SK-N-SH (cell line): ENCODE measurements at regions not wholly inside any gene's neighbourhood (a gene's known extent, or its start where the extent isn't known, plus 50 kb on each side); places are given as distances from the start of the nearest gene placed in this dataset.
"Not testable (repeated sequence)": the region's sequence is repeated elsewhere in the genome, so short reads cannot be mapped to it uniquely, and the experiment has no call there.

Source experiments
- CTCF ChIA-PET: fragments of 300-600, 350-600 bp; formaldehyde crosslinking; extraction: SDS; loops from one replicate; lab custom pipeline; 2021; lab: Yijun Ruan, JAX
- POLR2A ChIA-PET: fragments of 350-600 bp; sonication (Branson Sonifier 250); formaldehyde crosslinking; extraction: SDS; loops from one replicate; lab custom pipeline; 2020; ENCODE audit warnings: antibody characterized with exemption, inconsistent platforms; lab: Yijun Ruan, JAX
- DNase-seq: peaks from one replicate; pipeline ENCODE4 v3.0.0; 2012
- H2AFZ ChIP-seq: fragments of 200-600 bp; sonication (generic); 2 replicates; pipeline ENCODE4 v1.8.1; 2016; ENCODE audit warnings: antibody characterized with exemption, mild to moderate bottlenecking, low read depth
- H3F3A ChIP-seq: fragments of 200-600 bp; sonication (generic); replicated peaks from 2 replicates; pipeline ENCODE3; 2016; ENCODE audit warnings: antibody characterized with exemption, mild to moderate bottlenecking; ENCODE audit not compliant: insufficient read depth
- H3K27ac ChIP-seq, 2 experiments: fragments of 200-500 bp in 1 of 2; fragments of 200-600 bp in 1 of 2; sonication (Bioruptor generic) in 1 of 2; sonication (generic), shearing (Covaris generic) in 1 of 2; 2 replicates each; pipeline versions ENCODE4 v1.5.1 to v1.6.1; 2014 to 2016; ENCODE audit warnings: low read depth in 2 of 2, inconsistent platforms in 1 of 2, low read length in 1 of 2, mild to moderate bottlenecking in 1 of 2, mixed read lengths in 1 of 2
- H3K27me3 ChIP-seq: fragments of 200-600 bp; sonication (generic), shearing (Covaris generic); 2 replicates; pipeline ENCODE4 v1.6.1; 2016; ENCODE audit warnings: mixed run types; ENCODE audit not compliant: insufficient read depth
- H3K36me3 ChIP-seq, 2 experiments: fragments of 200-500 bp in 1 of 2; fragments of 200-600 bp in 1 of 2; sonication (Bioruptor generic) in 1 of 2; sonication (generic) in 1 of 2; replicated peaks in 1 of 2; 2 replicates each; pipeline versions ENCODE3 to v1.5.1; 2014 to 2016; ENCODE audit warnings: low read length in 1 of 2, mild to moderate bottlenecking in 1 of 2; ENCODE audit not compliant: insufficient read depth in 2 of 2, control insufficient read depth in 1 of 2
- H3K4me1 ChIP-seq, 2 experiments: fragments of 200-500 bp in 1 of 2; fragments of 200-600 bp in 1 of 2; sonication (Bioruptor generic) in 1 of 2; sonication (generic), shearing (Covaris generic) in 1 of 2; 2 replicates each; pipeline versions ENCODE4 v1.5.1 to v1.6.1; 2014 to 2016; ENCODE audit warnings: low read depth in 1 of 2, low read length in 1 of 2, mixed run types in 1 of 2; ENCODE audit not compliant: insufficient read depth in 2 of 2, control insufficient read depth in 1 of 2
- H3K4me2 ChIP-seq: fragments of 200-600 bp; sonication (generic), shearing (Covaris generic); 2 replicates; pipeline ENCODE4 v1.6.1; 2017; ENCODE audit warnings: mixed run types
- H3K4me3 ChIP-seq, 2 experiments: fragments of 200-500 bp in 1 of 2; fragments of 200-600 bp in 1 of 2; sonication (Bioruptor generic) in 1 of 2; sonication (generic), shearing (Covaris generic) in 1 of 2; 2 replicates each; pipeline versions ENCODE4 v1.5.1 to v1.8.1; 2014 to 2016; ENCODE audit warnings: low read depth in 2 of 2, inconsistent platforms in 1 of 2, low read length in 1 of 2, mild to moderate bottlenecking in 1 of 2, mixed read lengths in 1 of 2, moderate library complexity in 1 of 2
- H3K79me2 ChIP-seq: fragments of 200-600 bp; sonication (generic); 2 replicates; pipeline ENCODE4 v1.8.1; 2017; ENCODE audit warnings: mild to moderate bottlenecking; ENCODE audit not compliant: insufficient read depth
- H3K9ac ChIP-seq: fragments of 200-600 bp; sonication (generic); 2 replicates; pipeline ENCODE4 v1.6.1; 2017; ENCODE audit warnings: mixed run types
- H3K9me2 ChIP-seq: fragments of 200-600 bp; sonication (generic); 2 replicates; pipeline ENCODE4 v1.6.1; 2017; ENCODE audit warnings: mixed run types
- H3K9me3 ChIP-seq: fragments of 200-600 bp; sonication (generic); 2 replicates; pipeline ENCODE4 v1.6.1; 2017; ENCODE audit warnings: mixed run types, mild to moderate bottlenecking, moderate library complexity
- H4K20me1 ChIP-seq: fragments of 200-600 bp; sonication (generic); 2 replicates; pipeline ENCODE4 v1.6.1; 2017; ENCODE audit warnings: mild to moderate bottlenecking, mixed run types; ENCODE audit not compliant: insufficient read depth
- CHD2 ChIP-seq: fragments of 150-350 bp; IDR thresholded peaks from 2 replicates; pipeline ENCODE4 v1.6.1; 2018; ENCODE audit warnings: low read length; ENCODE audit not compliant: partially characterized antibody
- GATA2 ChIP-seq: sonication (generic); formaldehyde crosslinking; IDR thresholded peaks from 2 replicates; pipeline ENCODE4 v1.5.0; 2020; ENCODE audit warnings: mild to moderate bottlenecking, missing genetic modification reagents
- MXI1 ChIP-seq: IDR thresholded peaks from 2 replicates; pipeline ENCODE4 v1.6.1; 2012; ENCODE audit warnings: mild to moderate bottlenecking, low read depth, low read length, improper control_type of control experiment
- PBX3 ChIP-seq: IDR thresholded peaks from 2 replicates; pipeline ENCODE4; 2012
- POLR2AphosphoS5 ChIP-seq: IDR thresholded peaks from 2 replicates; pipeline ENCODE4 v1.6.1; 2012; ENCODE audit warnings: low read depth, low read length
- RCOR1 ChIP-seq: fragments of 150-350 bp; IDR thresholded peaks from 2 replicates; pipeline ENCODE4 v1.6.1; 2017; ENCODE audit warnings: antibody characterized with exemption, low read length
- RFX5 ChIP-seq: IDR thresholded peaks from 2 replicates; pipeline ENCODE4 v1.6.1; 2012; ENCODE audit warnings: mild to moderate bottlenecking, improper control_type of control experiment, low read length
- TAF1 ChIP-seq: IDR thresholded peaks from 2 replicates; pipeline ENCODE4 v1.6.1; 2012; ENCODE audit warnings: low read depth, mild to moderate bottlenecking, low read length, moderate library complexity, borderline replicate concordance
- TEAD4 ChIP-seq: IDR thresholded peaks from 2 replicates; pipeline ENCODE4 v1.4.0; 2012; ENCODE audit warnings: mild to moderate bottlenecking, borderline replicate concordance; ENCODE audit not compliant: insufficient read depth
- USF1 ChIP-seq: IDR thresholded peaks from 2 replicates; pipeline ENCODE4 v1.4.0; 2012; ENCODE audit warnings: low read depth, borderline replicate concordance
- YY1 ChIP-seq: IDR thresholded peaks from 2 replicates; pipeline ENCODE4 v1.4.0; 2012; ENCODE audit warnings: low read depth, mild to moderate bottlenecking
- WGBS: methylation state at CpG from one replicate; pipeline ENCODE4 v1.1.6; 2017; ENCODE audit warnings: low lambda C conversion rate; 5-methylcytosine and 5-hydroxymethylcytosine counted together
- TF ChIP-seq, protein P1 (sequence below): IDR thresholded peaks from 2 replicates; pipeline ENCODE4 v1.4.0; 2012; ENCODE audit warnings: low read depth

DNA sequence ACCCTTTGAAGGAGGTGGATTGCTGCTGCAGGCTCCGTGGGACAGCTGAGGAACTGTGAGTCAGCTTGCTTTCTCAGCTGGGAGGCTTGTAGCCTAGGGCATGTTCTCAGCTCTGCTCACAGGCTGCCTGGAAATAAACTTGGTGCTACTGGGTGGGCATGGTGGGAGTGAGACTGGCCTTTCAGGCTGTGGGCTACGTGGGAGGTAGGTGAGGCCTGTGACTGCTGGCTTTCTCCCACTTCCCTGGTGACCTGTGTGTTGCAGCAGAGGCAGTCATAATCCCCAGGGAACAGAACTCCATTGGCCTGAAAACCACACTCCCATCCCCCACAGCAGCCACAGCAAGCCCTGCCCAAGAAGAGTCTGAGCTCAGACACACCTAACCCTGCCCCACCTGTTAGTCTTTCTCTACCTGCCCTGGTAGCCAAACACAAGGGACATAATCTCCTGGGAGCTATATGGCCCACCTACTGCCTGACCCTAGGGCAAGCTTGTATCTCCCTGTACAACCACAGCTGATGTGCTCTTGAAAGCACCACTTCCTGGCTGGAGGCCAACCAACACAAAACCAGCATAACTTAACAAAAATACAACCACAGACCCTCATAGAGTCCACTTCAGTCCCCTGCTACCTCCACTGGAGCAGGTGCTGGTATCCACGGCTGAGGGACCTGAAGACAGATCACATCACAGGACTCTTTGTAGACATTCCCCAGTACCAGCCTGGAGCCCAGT, 236.5 kb downstream of the SQOR start:
- H2AFZ ChIP-seq, result no peak overlapping the region
- H3K9me2 ChIP-seq, result no peaks in the 10 kb centered on the region
- no peaks in the 10 kb centered on the region for H3K79me2 ChIP-seq
- CTCF ChIA-PET, result interaction anchor here (1.2 kb wide), 1 partner anchor 166 kb away, joined by 3 read pairs; no protein-coding TSS in a partner anchor
- TF ChIP-seq TEAD4 (no peak), POLR2AphosphoS5 (no peak), RCOR1 (no peak), GATA2 (CRISPR knock-in tag) (no peak), RFX5 (no peak), TAF1 (no peak), MXI1 (no peak)
- no peaks in the 10 kb centered on the region for H3F3A ChIP-seq
- no peak overlapping the region for H3K4me2 ChIP-seq
- H3K4me1 ChIP-seq, result no peaks in the 10 kb centered on the region
- H3K36me3 ChIP-seq, result no peaks in the 10 kb centered on the region
- H3K9me3 ChIP-seq, result no peaks in the 10 kb centered on the region
- no peak overlapping the region for H3K4me3 ChIP-seq
- WGBS, result 17% methylated on average over 2 of the region's 3 CpGs
- no peak overlapping the region for H3K27ac ChIP-seq
- H3K27me3 ChIP-seq, result no peaks in the 10 kb centered on the region
- POLR2A ChIA-PET, result no interaction called here
- DNase-seq, result no peak
- no peak overlapping the region for H3K9ac ChIP-seq
- no peaks in the 10 kb centered on the region for H4K20me1 ChIP-seq

GRCh38 chr15:45873781-45874180, 239.0 kb downstream of the SQOR start:
- ChIA-PET CTCF (no interaction called here), POLR2A (no interaction called here)
- Histone ChIP-seq H3K27me3 (no peaks in the 10 kb centered on the region), H2AFZ (no peak overlapping the region), H3K4me1 (no peaks in the 10 kb centered on the region), H3K36me3 (no peaks in the 10 kb centered on the region), H3K9me2 (no peaks in the 10 kb centered on the region), H3K4me2 (no peak overlapping the region), H4K20me1 (no peaks in the 10 kb centered on the region), H3K79me2 (no peaks in the 10 kb centered on the region), H3K27ac (no peak overlapping the region), H3F3A (no peaks in the 10 kb centered on the region), H3K9me3 (no peaks in the 10 kb centered on the region), H3K4me3 (no peak overlapping the region), H3K9ac (no peak overlapping the region)
- TF ChIP-seq PBX3 (no peak), POLR2AphosphoS5 (no peak), CHD2 (no peak), YY1 (no peak), USF1 (no peak)
- TF ChIP-seq, protein P1, sequence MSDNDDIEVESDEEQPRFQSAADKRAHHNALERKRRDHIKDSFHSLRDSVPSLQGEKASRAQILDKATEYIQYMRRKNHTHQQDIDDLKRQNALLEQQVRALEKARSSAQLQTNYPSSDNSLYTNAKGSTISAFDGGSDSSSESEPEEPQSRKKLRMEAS, result no peak
- DNase-seq, result no peak
- 45% methylated on average over 3 of the region's 3 CpGs for WGBS

GRCh38 chr15:45874566-45874965, 239.7 kb downstream of the SQOR start:
- POLR2A ChIA-PET, H3K79me2 ChIP-seq, H3K4me2 ChIP-seq, H4K20me1 ChIP-seq, H3K4me3 ChIP-seq, CTCF ChIA-PET, H3K36me3 ChIP-seq, H2AFZ ChIP-seq, H3K9me2 ChIP-seq, H3K4me1 ChIP-seq, DNase-seq, H3K27ac ChIP-seq, H3K27me3 ChIP-seq, H3K9ac ChIP-seq, H3F3A ChIP-seq, H3K9me3 ChIP-seq: not testable (repeated sequence)
- 49% methylated on average over 2 of the region's 2 CpGs for WGBS
